CD4-positive, alpha-beta T cell (primary cell): ENCODE measurements at regions not wholly inside any gene's neighbourhood (a gene's known extent, or its start where the extent isn't known, plus 50 kb on each side); places are given as distances from the start of the nearest gene placed in this dataset.

Source experiments
- ATAC-seq: fragments of 200-7000 bp; cut with Tn5 transposase; one replicate; pipeline ENCODE4 v1.10.0; 2022; ENCODE audit warnings: mild to moderate bottlenecking; ENCODE audit not compliant: poor library complexity
- CTCF ChIA-PET: fragments of 350-600 bp; sonication (Branson Sonifier 250); formaldehyde crosslinking; loops from one replicate; lab custom pipeline; 2021; ENCODE audit warnings: antibody characterized with exemption, inconsistent platforms; lab: Charles Lee
- POLR2A ChIA-PET: fragments of 350-600 bp; sonication (Branson Sonifier 250); formaldehyde crosslinking; loops from one replicate; lab custom pipeline; 2021; ENCODE audit warnings: antibody characterized with exemption, inconsistent platforms; lab: Charles Lee
- DNase-seq, 14 experiments: peaks; one replicate each; pipeline ENCODE4 v3.0.0-alpha.2; 2013 to 2020; ENCODE audit warnings: mixed read lengths in 2 of 14
- H3K27ac ChIP-seq, 2 donors: one replicate each; pipeline versions ENCODE4 v1.5.1 to v1.7.0; 2013; ENCODE audit warnings: low read length in 2 of 2, low read depth in 1 of 2, mild to moderate bottlenecking in 1 of 2
- H3K27me3 ChIP-seq, 2 experiments: 1 replicate in 1 of 2; 2 replicates in 1 of 2; pipeline versions ENCODE4 v1.6.1 to v1.7.0; 2013; ENCODE audit warnings: low read length in 2 of 2, control low read depth in 1 of 2, mild to moderate bottlenecking in 1 of 2, moderate library complexity in 1 of 2; ENCODE audit not compliant: insufficient read depth in 2 of 2, control insufficient read depth in 1 of 2
- H3K36me3 ChIP-seq: one replicate; pipeline ENCODE4 v1.6.1; 2013; ENCODE audit warnings: low read length, control low read depth; ENCODE audit not compliant: insufficient read depth
- H3K4me1 ChIP-seq: one replicate; pipeline ENCODE4 v1.6.1; 2013; ENCODE audit warnings: low read length, control low read depth; ENCODE audit not compliant: insufficient read depth
- H3K4me3 ChIP-seq: one replicate; pipeline ENCODE4 v1.5.1; 2013; ENCODE audit warnings: mild to moderate bottlenecking, low read length, moderate library complexity
- H3K9me3 ChIP-seq, 2 experiments: 1 replicate in 1 of 2; 2 replicates in 1 of 2; pipeline versions ENCODE4 v1.6.1 to v1.7.0; 2013; ENCODE audit warnings: low read length in 2 of 2, mild to moderate bottlenecking in 2 of 2, control low read depth in 1 of 2, moderate library complexity in 1 of 2; ENCODE audit not compliant: control insufficient read depth in 1 of 2, insufficient read depth in 1 of 2
- H3K27ac Mint-ChIP-seq: one replicate; pipeline ENCODE4 v1.8.0; 2020; ENCODE audit warnings: mixed read lengths
- H3K27me3 Mint-ChIP-seq: one replicate; pipeline ENCODE4 v1.8.0; 2021; ENCODE audit warnings: mixed read lengths
- H3K36me3 Mint-ChIP-seq: one replicate; pipeline ENCODE4 v1.8.0; 2021; ENCODE audit warnings: low read depth, mixed read lengths
- H3K4me1 Mint-ChIP-seq: one replicate; pipeline ENCODE4 v1.8.0; 2021; ENCODE audit warnings: low read depth, mixed read lengths
- H3K4me3 Mint-ChIP-seq: one replicate; pipeline ENCODE4 v1.8.0; 2020; ENCODE audit warnings: mild to moderate bottlenecking, mixed read lengths
- H3K9me3 Mint-ChIP-seq: one replicate; pipeline ENCODE4 v1.8.0; 2020; ENCODE audit warnings: mixed read lengths
- CTCF ChIP-seq: fragments of 200-600 bp; IDR thresholded peaks from one replicate; pipeline ENCODE4 v1.8.0; 2022; ENCODE audit warnings: antibody characterized with exemption, mild to moderate bottlenecking
- intact Hi-C, 2 experiments: fragments of 100-400 bp; cut with DNase I in 1 of 2; cut with micrococcal nuclease in 1 of 2; formaldehyde crosslinking; loops; one replicate each; pipeline versions ENCODE4 v1.15.1 to v1.9.0; 2023 to 2025; cut with DNase I, micrococcal nuclease

GRCh38 chr6:104187616-104188015 is 672.1 kb downstream of the HACE1 start:
- Mint-ChIP-seq H3K27ac (no peak overlapping the region), H3K4me3 (no peak overlapping the region), H3K27me3 (no peaks in the 10 kb centered on the region), H3K36me3 (no peaks in the 10 kb centered on the region), H3K4me1 (no peaks in the 10 kb centered on the region), H3K9me3 (peaks cover 11% of the 10 kb centered on the region)
- ChIA-PET CTCF (no interaction called here), POLR2A (no interaction called here)
- intact Hi-C loops, result no loop called here
- Histone ChIP-seq H3K9me3 (peaks cover 4 to 5% of the 10 kb centered on the region in 2 experiments), H3K36me3 (no peaks in the 10 kb centered on the region), H3K27me3 (no peaks in the 10 kb centered on the region), H3K4me1 (no peaks in the 10 kb centered on the region), H3K27ac (no peak overlapping the region), H3K4me3 (no peak overlapping the region)
- DNase-seq (no peak), ATAC-seq (no peak)
- no peak for TF ChIP-seq CTCF

- ATAC-seq (no peak), DNase-seq (no peak)
- Mint-ChIP-seq H3K27me3 (no peaks in the 10 kb centered on the region), H3K9me3 (peaks cover 4% of the 10 kb centered on the region), H3K27ac (no peak overlapping the region), H3K36me3 (no peaks in the 10 kb centered on the region), H3K4me1 (no peaks in the 10 kb centered on the region), H3K4me3 (no peak overlapping the region)
- TF ChIP-seq CTCF, result no peak
- Histone ChIP-seq H3K27ac (no peak overlapping the region), H3K4me3 (no peak overlapping the region), H3K27me3 (no peaks in the 10 kb centered on the region), H3K36me3 (no peaks in the 10 kb centered on the region), H3K4me1 (no peaks in the 10 kb centered on the region), H3K9me3 (peaks cover 4 to 5% of the 10 kb centered on the region in 2 experiments)
- CTCF ChIA-PET, result no interaction called here
- intact Hi-C loops, result no loop called here
- POLR2A ChIA-PET, result no interaction called here
Measured at GRCh38 chr6:104186831-104187230, 672.9 kb downstream of the HACE1 start.

- no peak for ATAC-seq
- Histone ChIP-seq H3K27ac (no peak overlapping the region), H3K9me3 (no peaks in the 10 kb centered on the region), H3K27me3 (no peaks in the 10 kb centered on the region), H3K36me3 (no peaks in the 10 kb centered on the region), H3K4me1 (no peaks in the 10 kb centered on the region), H3K4me3 (no peak overlapping the region)
- ChIA-PET CTCF (no interaction called here), POLR2A (no interaction called here)
- no peak overlapping the region for H3K27ac Mint-ChIP-seq
- TF ChIP-seq CTCF, result no peak
- DNase-seq, result no peak
- no peaks in the 10 kb centered on the region for H3K4me1 Mint-ChIP-seq
- no peaks in the 10 kb centered on the region for H3K36me3 Mint-ChIP-seq
- no peaks in the 10 kb centered on the region for H3K27me3 Mint-ChIP-seq
- no peak overlapping the region for H3K4me3 Mint-ChIP-seq
- intact Hi-C loops, result no loop called here
- H3K9me3 Mint-ChIP-seq, result peaks cover 2% of the 10 kb centered on the region
Measured at GRCh38 chr6:104183816-104184435, 675.8 kb downstream of the HACE1 start.
